ENCODE measurements at regions not wholly inside any gene's neighbourhood (a gene's known extent, or its start where the extent isn't known, plus 50 kb on each side); places are given as distances from the start of the nearest gene placed in this dataset.
A peak's percentile ranks its signal among the peaks of the same experiment; 100 is the strongest.

- Histone ChIP-seq H3K36me3 (no peaks in the 10 kb centered on the region), H3K4me3 (no peak overlapping the region), H3K4me1 (peaks cover 0 to 12% of the 10 kb centered on the region in 2 donors), H3K27ac (no peak overlapping the region), H3K27me3 (no peaks in the 10 kb centered on the region), H3K9me3 (no peaks in the 10 kb centered on the region)
- no peak for DNase-seq (ENCODE audit: low spot score)
- TF ChIP-seq CTCF (IDR thresholded peaks at IDR 0.05), result no peak
Observed at GRCh38 chr15:79176151-79176550, 85.6 kb upstream of the RASGRF1 start.

GRCh38 chr15:79172801-79173460 lies 82.4 kb upstream of the RASGRF1 start:
- H3K4me3 ChIP-seq, result no peak overlapping the region
- no peaks in the 10 kb centered on the region for H3K27me3 ChIP-seq
- no peaks in the 10 kb centered on the region for H3K9me3 ChIP-seq
- H3K4me1 ChIP-seq, result peaks cover 0 to 29% of the 10 kb centered on the region in 2 donors
- H3K27ac ChIP-seq, result no peak overlapping the region
- no peaks in the 10 kb centered on the region for H3K36me3 ChIP-seq
- no peak for TF ChIP-seq CTCF (IDR thresholded peaks at IDR 0.05)
- no peak for DNase-seq (ENCODE audit: low spot score)

- DNase-seq (ENCODE audit: low spot score), result no peak
- TF ChIP-seq CTCF (IDR thresholded peaks at IDR 0.05), result no peak
- no peaks in the 10 kb centered on the region for H3K36me3 ChIP-seq
- no peak overlapping the region for H3K4me3 ChIP-seq
- H3K9me3 ChIP-seq, result no peaks in the 10 kb centered on the region
- peaks cover 0 to 29% of the 10 kb centered on the region in 2 donors for H3K4me1 ChIP-seq
- H3K27ac ChIP-seq, result no peak overlapping the region
- no peaks in the 10 kb centered on the region for H3K27me3 ChIP-seq
Observed at GRCh38 chr15:79172032-79172481, 81.5 kb upstream of the RASGRF1 start.

- no peak overlapping the region for H3K27ac ChIP-seq
- DNase-seq (ENCODE audit: low spot score), result peak; percentile 50
- H3K27me3 ChIP-seq, result no peaks in the 10 kb centered on the region
- H3K36me3 ChIP-seq, result no peaks in the 10 kb centered on the region
- no peaks in the 10 kb centered on the region for H3K9me3 ChIP-seq
- TF ChIP-seq CTCF (IDR thresholded peaks at IDR 0.05), result no peak
- no peak overlapping the region for H3K4me3 ChIP-seq
- H3K4me1 ChIP-seq, result peaks cover 0 to 29% of the 10 kb centered on the region in 2 donors
Observed at GRCh38 chr15:79171320-79172031, 80.9 kb upstream of the RASGRF1 start.

GRCh38 chr15:79170256-79170664 lies 79.7 kb upstream of the RASGRF1 start:
- peak; percentile 63 for DNase-seq (ENCODE audit: low spot score)
- Histone ChIP-seq H3K9me3 (no peaks in the 10 kb centered on the region), H3K36me3 (no peaks in the 10 kb centered on the region), H3K4me1 (peaks cover 0 to 29% of the 10 kb centered on the region in 2 donors), H3K27ac (peak overlapping the region; percentile 47 to 73), H3K27me3 (no peaks in the 10 kb centered on the region), H3K4me3 (no peak overlapping the region)
- no peak for TF ChIP-seq CTCF (IDR thresholded peaks at IDR 0.05)

Data from right atrium auricular region (tissue), 2 donors.